H9 (cell line): ENCODE measurements at regions not wholly inside any gene's neighbourhood (a gene's known extent, or its start where the extent isn't known, plus 50 kb on each side); places are given as distances from the start of the nearest gene placed in this dataset.

ENCODE experiments used
- DNase-seq: peaks from one replicate; pipeline ENCODE4 v3.0.0-alpha.2; 2017
- H2AFZ ChIP-seq: one replicate; pipeline ENCODE4 v1.6.1; 2013; ENCODE audit warnings: mild to moderate bottlenecking, low read length, control low read depth, moderate library complexity
- H2AK5ac ChIP-seq: 2 replicates; pipeline ENCODE4 v1.6.1; 2013; ENCODE audit warnings: low read length, control low read depth, mixed read lengths; ENCODE audit not compliant: insufficient read length
- H2BK120ac ChIP-seq: one replicate; pipeline ENCODE4 v1.6.1; 2013; ENCODE audit warnings: low read depth, mild to moderate bottlenecking, low read length, control low read depth, inconsistent platforms; ENCODE audit not compliant: poor library complexity, severe bottlenecking
- H2BK12ac ChIP-seq: 2 replicates; pipeline ENCODE4 v1.6.1; 2013; ENCODE audit warnings: low read length, control low read depth, mixed read lengths, low read depth; ENCODE audit not compliant: insufficient read length
- H2BK15ac ChIP-seq: 2 replicates; pipeline ENCODE4 v1.6.1; 2013; ENCODE audit warnings: low read depth, low read length, control low read depth
- H2BK20ac ChIP-seq: one replicate; pipeline ENCODE4 v1.6.1; 2013; ENCODE audit warnings: low read depth, mild to moderate bottlenecking, low read length, control low read depth, inconsistent platforms; ENCODE audit not compliant: poor library complexity, severe bottlenecking
- H2BK5ac ChIP-seq: 2 replicates; pipeline ENCODE4 v1.6.1; 2013; ENCODE audit warnings: low read length, control low read depth, mixed read lengths; ENCODE audit not compliant: insufficient read length
- H3K14ac ChIP-seq: 2 replicates; pipeline ENCODE4 v1.6.1; 2013; ENCODE audit warnings: low read length, control low read depth; ENCODE audit not compliant: insufficient read depth
- H3K18ac ChIP-seq: 2 replicates; pipeline ENCODE4 v1.6.1; 2013; ENCODE audit warnings: low read depth, mild to moderate bottlenecking, mixed read lengths, low read length, control low read depth; ENCODE audit not compliant: insufficient read length
- H3K23ac ChIP-seq: 2 replicates; pipeline ENCODE4 v1.6.1; 2013; ENCODE audit warnings: low read length, control low read depth, mixed read lengths, low read depth; ENCODE audit not compliant: insufficient read length
- H3K23me2 ChIP-seq: 2 replicates; pipeline ENCODE4 v1.6.1; 2013; ENCODE audit warnings: low read depth, mild to moderate bottlenecking, mixed read lengths, low read length, control low read depth; ENCODE audit not compliant: insufficient read length, poor library complexity, severe bottlenecking
- H3K27ac ChIP-seq: 2 replicates; pipeline ENCODE4 v1.5.1; 2013; ENCODE audit warnings: low read length, control low read depth, mixed read lengths, low read depth; ENCODE audit not compliant: insufficient read length
- H3K27me3 ChIP-seq: 2 replicates; pipeline ENCODE4 v1.6.1; 2013; ENCODE audit warnings: low read length, control low read depth, inconsistent platforms; ENCODE audit not compliant: insufficient read depth
- H3K4ac ChIP-seq: 2 replicates; pipeline ENCODE4 v1.6.1; 2013; ENCODE audit warnings: low read depth, mild to moderate bottlenecking, control low read depth, inconsistent platforms, low read length, moderate library complexity
- H3K4me1 ChIP-seq: 2 replicates; pipeline ENCODE4 v1.6.1; 2013; ENCODE audit warnings: low read length, control low read depth, inconsistent platforms; ENCODE audit not compliant: insufficient read depth
- H3K4me2 ChIP-seq: 2 replicates; pipeline ENCODE4 v1.6.1; 2013; ENCODE audit warnings: low read length, control low read depth, mixed read lengths; ENCODE audit not compliant: insufficient read length, insufficient read depth
- H3K56ac ChIP-seq: 2 replicates; pipeline ENCODE4 v1.6.1; 2013; ENCODE audit warnings: low read depth, mild to moderate bottlenecking, mixed read lengths, low read length, control low read depth; ENCODE audit not compliant: insufficient read length
- H3K79me1 ChIP-seq: 2 replicates; pipeline ENCODE4 v1.6.1; 2013; ENCODE audit warnings: low read depth, mild to moderate bottlenecking, moderate library complexity, low read length, control low read depth, inconsistent platforms; ENCODE audit not compliant: insufficient read depth, poor library complexity, severe bottlenecking
- H3K79me2 ChIP-seq: 2 replicates; pipeline ENCODE4 v1.6.1; 2013; ENCODE audit warnings: low read length, control low read depth, inconsistent platforms; ENCODE audit not compliant: insufficient read depth
- H3K9ac ChIP-seq: 2 replicates; pipeline ENCODE4 v1.6.1; 2013; ENCODE audit warnings: low read length, control low read depth, mixed read lengths; ENCODE audit not compliant: insufficient read length; ENCODE audit errors: extremely low read depth
- H3K9me3 ChIP-seq: one replicate; pipeline ENCODE4 v1.6.1; 2013; ENCODE audit warnings: low read depth, low read length, inconsistent platforms; ENCODE audit not compliant: control insufficient read depth
- H3T11ph ChIP-seq: one replicate; pipeline ENCODE4 v1.6.1; 2013; ENCODE audit warnings: mild to moderate bottlenecking, low read length, control low read depth, inconsistent platforms
- H4K20me1 ChIP-seq: one replicate; pipeline ENCODE4 v1.6.1; 2013; ENCODE audit not compliant: control insufficient read depth, insufficient read length, insufficient read depth
- H4K5ac ChIP-seq: 2 replicates; pipeline ENCODE4 v1.6.1; 2013; ENCODE audit warnings: low read depth, mild to moderate bottlenecking, mixed read lengths, low read length, control low read depth; ENCODE audit not compliant: insufficient read length
- H4K8ac ChIP-seq: replicated peaks from 2 replicates; pipeline ENCODE4 v1.6.1; 2013; ENCODE audit warnings: low read length, control low read depth, mixed read lengths, low read depth; ENCODE audit not compliant: insufficient read length
- H4K91ac ChIP-seq: 2 replicates; pipeline ENCODE4 v1.6.1; 2013; ENCODE audit warnings: low read depth, mild to moderate bottlenecking, moderate library complexity, mixed read lengths, low read length, control low read depth; ENCODE audit not compliant: insufficient read length
- H3K27ac Mint-ChIP-seq, 3 experiments: 2 replicates in 2 of 3; 3 replicates in 1 of 3; pipeline ENCODE4 v1.8.0; 2020 to 2021; ENCODE audit warnings: mixed read lengths in 3 of 3, mild to moderate bottlenecking in 1 of 3, moderate library complexity in 1 of 3
- H3K27me3 Mint-ChIP-seq: 2 replicates; pipeline ENCODE4 v1.8.0; 2021; ENCODE audit warnings: low read depth, mild to moderate bottlenecking, moderate library complexity, mixed read lengths
- H3K36me3 Mint-ChIP-seq, 3 experiments: 2 replicates in 2 of 3; 3 replicates in 1 of 3; pipeline ENCODE4 v1.8.0; 2020 to 2021; ENCODE audit warnings: low read depth in 3 of 3, mixed read lengths in 3 of 3; ENCODE audit not compliant: insufficient read depth in 1 of 3
- H3K4me1 Mint-ChIP-seq, 2 experiments: 2 replicates each; pipeline ENCODE4 v1.8.0; 2020; ENCODE audit warnings: mixed read lengths in 2 of 2
- H3K4me3 Mint-ChIP-seq, 2 experiments: 2 replicates in 1 of 2; 3 replicates in 1 of 2; pipeline ENCODE4 v1.8.0; 2020 to 2021; ENCODE audit warnings: mild to moderate bottlenecking in 2 of 2, mixed read lengths in 2 of 2, moderate library complexity in 1 of 2
- H3K9me3 Mint-ChIP-seq, 2 experiments: 2 replicates in 1 of 2; 3 replicates in 1 of 2; pipeline ENCODE4 v1.8.0; 2020; ENCODE audit warnings: mild to moderate bottlenecking in 2 of 2, mixed read lengths in 2 of 2, moderate library complexity in 1 of 2
- CTCF ChIP-seq: fragments of 200-600 bp; sonication (generic); conservative IDR thresholded peaks from 3 replicates; pipeline ENCODE4 v1.8.0; 2021; ENCODE audit warnings: antibody characterized with exemption, mild to moderate bottlenecking
- WGBS: extraction: QIAGEN DNeasy Blood & Tissue Kit; methylation state at CpG from one replicate; pipeline ENCODE4 v1.1.7; 2013; ENCODE audit warnings: missing lambda C conversion rate, low lambda C conversion rate, mixed read lengths; ENCODE audit not compliant: insufficient read length; ENCODE audit errors: extremely low coverage; 5-methylcytosine and 5-hydroxymethylcytosine counted together

GRCh38 chr3:177921153-177921552, 615.1 kb upstream of the KCNMB2 start:
- no peak overlapping the region for H3K4ac ChIP-seq
- no peak for TF ChIP-seq CTCF
- no peak overlapping the region for H3K23ac ChIP-seq
- H3K27me3 ChIP-seq: no peaks in the 10 kb centered on the region
- WGBS: no CpG with 5 or more reads among the region's 3 CpGs
- no peaks in the 10 kb centered on the region for H3K79me2 ChIP-seq
- H4K20me1 ChIP-seq: no peaks in the 10 kb centered on the region
- H3K79me1 ChIP-seq: no peaks in the 10 kb centered on the region
- H4K91ac ChIP-seq: no peak overlapping the region
- Mint-ChIP-seq H3K4me3 (no peak overlapping the region), H3K27me3 (no peaks in the 10 kb centered on the region), H3K4me1 (peaks cover 6 to 7% of the 10 kb centered on the region in 2 experiments; a peak in 3 of 4 replicates), H3K36me3 (0 out of 7 replicates have a peak, but pooled peaks cover 0 to 5% (median 0%) of the 10 kb centered on the region in 3 experiments), H3K27ac (no peak overlapping the region), H3K9me3 (peaks cover 0 to 2% of the 10 kb centered on the region in 2 experiments; a peak in 1 of 5 replicates)
- H2BK120ac ChIP-seq: no peak overlapping the region
- H3K9ac ChIP-seq: no peak overlapping the region
- no peak overlapping the region for H4K8ac ChIP-seq
- no peaks in the 10 kb centered on the region for H3K23me2 ChIP-seq
- no peak overlapping the region for H4K5ac ChIP-seq
- no peak overlapping the region for H2BK20ac ChIP-seq
- H3K4me2 ChIP-seq: no peak overlapping the region
- H3K9me3 ChIP-seq: no peaks in the 10 kb centered on the region
- no peak for DNase-seq
- H3T11ph ChIP-seq: no peak overlapping the region
- no peak overlapping the region for H2BK12ac ChIP-seq
- no peaks in the 10 kb centered on the region for H3K4me1 ChIP-seq
- no peak overlapping the region for H2BK5ac ChIP-seq
- no peak overlapping the region for H2AFZ ChIP-seq
- H3K14ac ChIP-seq: no peak overlapping the region
- no peak overlapping the region for H3K27ac ChIP-seq
- no peak overlapping the region for H3K18ac ChIP-seq
- no peak overlapping the region for H2AK5ac ChIP-seq
- H2BK15ac ChIP-seq: no peak overlapping the region
- H3K56ac ChIP-seq: no peak overlapping the region
